Astrocyte (in vitro differentiated cells and primary cell): ENCODE measurements at regions not wholly inside any gene's neighbourhood (a gene's known extent, or its start where the extent isn't known, plus 50 kb on each side); places are given as distances from the start of the nearest gene placed in this dataset.

Experiments used
- DNase-seq: peaks from one replicate; pipeline ENCODE4 v3.0.0-alpha.2; 2010; ENCODE audit warnings: low read depth
- FAIRE-seq: peaks from 2 replicates; lab custom pipeline; 2011; peaks lifted over from hg19 to GRCh38; lab: Jason Lieb, UNC
- H2AFZ ChIP-seq: 2 replicates; pipeline ENCODE4 v1.6.0; 2012; ENCODE audit warnings: low read depth, low read length, inconsistent platforms
- H3K27ac ChIP-seq: 2 replicates; pipeline ENCODE4 v1.5.1; 2011; ENCODE audit warnings: low read depth, low read length, inconsistent platforms
- H3K27me3 ChIP-seq: 2 replicates; pipeline ENCODE4 v1.6.0; 2011; ENCODE audit warnings: low read length, inconsistent platforms; ENCODE audit not compliant: insufficient read depth
- H3K36me3 ChIP-seq: 2 replicates; pipeline ENCODE4 v1.5.1; 2011; ENCODE audit warnings: low read length, inconsistent platforms; ENCODE audit not compliant: insufficient read depth
- H3K4me1 ChIP-seq: 2 replicates; pipeline ENCODE4 v1.5.1; 2011; ENCODE audit warnings: low read length, inconsistent platforms; ENCODE audit not compliant: insufficient read depth
- H3K4me2 ChIP-seq: 2 replicates; pipeline ENCODE4 v1.6.0; 2012; ENCODE audit warnings: low read length, inconsistent platforms
- H3K4me3 ChIP-seq: 2 replicates; pipeline ENCODE4 v1.5.1; 2011; ENCODE audit warnings: low read depth, mild to moderate bottlenecking, low read length, inconsistent platforms; ENCODE audit not compliant: insufficient read depth
- H3K79me2 ChIP-seq: 2 replicates; pipeline ENCODE4 v1.6.0; 2012; ENCODE audit warnings: mild to moderate bottlenecking, low read length, inconsistent platforms; ENCODE audit not compliant: insufficient read depth
- H3K9ac ChIP-seq: 2 replicates; pipeline ENCODE4 v1.6.0; 2012; ENCODE audit warnings: mild to moderate bottlenecking, low read length, inconsistent platforms
- H3K9me3 ChIP-seq: 2 replicates; pipeline ENCODE4 v1.5.1; 2012; ENCODE audit warnings: low read depth, mild to moderate bottlenecking, low read length, inconsistent platforms; ENCODE audit not compliant: insufficient read depth
- H4K20me1 ChIP-seq: 2 replicates; pipeline ENCODE4 v1.6.0; 2012; ENCODE audit warnings: low read length, inconsistent platforms; ENCODE audit not compliant: insufficient read depth
- H3K27ac Mint-ChIP-seq: one replicate; pipeline ENCODE4 v1.8.0; 2021; ENCODE audit warnings: mild to moderate bottlenecking, mixed read lengths; ENCODE audit not compliant: unreplicated experiment
- H3K27me3 Mint-ChIP-seq: one replicate; pipeline ENCODE4 v1.8.0; 2021; ENCODE audit warnings: low read depth, mixed read lengths; ENCODE audit not compliant: unreplicated experiment
- H3K36me3 Mint-ChIP-seq: one replicate; pipeline ENCODE4 v1.8.0; 2021; ENCODE audit warnings: low read depth, mixed read lengths; ENCODE audit not compliant: unreplicated experiment
- H3K4me1 Mint-ChIP-seq: one replicate; pipeline ENCODE4 v1.8.0; 2021; ENCODE audit warnings: low read depth, mixed read lengths; ENCODE audit not compliant: unreplicated experiment
- H3K4me3 Mint-ChIP-seq: one replicate; pipeline ENCODE4 v1.8.0; 2021; ENCODE audit warnings: mild to moderate bottlenecking, moderate library complexity, mixed read lengths; ENCODE audit not compliant: unreplicated experiment
- H3K9me3 Mint-ChIP-seq: one replicate; pipeline ENCODE4 v1.8.0; 2021; ENCODE audit warnings: mild to moderate bottlenecking, mixed read lengths; ENCODE audit not compliant: unreplicated experiment
- EZH2 ChIP-seq: IDR thresholded peaks from 2 replicates; pipeline ENCODE4 v1.6.1; 2012; ENCODE audit warnings: mild to moderate bottlenecking, low read length, inconsistent platforms; ENCODE audit not compliant: insufficient read depth
- TF ChIP-seq, protein P1 (sequence below): IDR thresholded peaks from 2 replicates; pipeline ENCODE4 v1.5.1; 2011; ENCODE audit warnings: low read depth, mild to moderate bottlenecking, inconsistent platforms, low read length, moderate library complexity; ENCODE audit not compliant: insufficient read depth

DNA sequence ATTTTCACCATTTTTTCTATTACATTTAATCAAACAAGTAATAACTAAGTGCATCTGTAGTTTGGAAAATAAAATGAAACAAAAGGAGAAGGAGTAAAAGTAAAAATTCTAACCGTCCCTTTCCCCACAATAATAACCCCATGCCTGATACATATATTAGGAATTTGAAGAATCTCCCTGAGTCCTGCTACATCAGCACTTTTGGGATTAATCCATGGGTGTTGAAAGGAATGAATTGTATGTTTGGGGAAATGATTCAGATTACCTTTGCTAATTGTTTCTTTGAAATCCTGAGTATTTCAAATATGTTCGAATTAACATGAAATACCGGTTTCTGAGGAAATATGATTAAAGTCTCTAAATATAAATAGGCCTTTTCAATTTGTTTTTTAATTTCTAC lies 648.0 kb downstream of the CDY2B start:
- H3K9me3 Mint-ChIP-seq, result no peaks in the 10 kb centered on the region
- no peaks in the 10 kb centered on the region for H3K36me3 Mint-ChIP-seq
- H4K20me1 ChIP-seq, result no peaks in the 10 kb centered on the region
- H3K4me2 ChIP-seq, result no peak overlapping the region
- H3K27me3 Mint-ChIP-seq, result no peaks in the 10 kb centered on the region
- no peaks in the 10 kb centered on the region for H3K27me3 ChIP-seq
- H2AFZ ChIP-seq, result no peak overlapping the region
- H3K4me1 ChIP-seq, result no peaks in the 10 kb centered on the region
- no peak overlapping the region for H3K4me3 Mint-ChIP-seq
- TF ChIP-seq EZH2, result no peak
- TF ChIP-seq, protein P1, sequence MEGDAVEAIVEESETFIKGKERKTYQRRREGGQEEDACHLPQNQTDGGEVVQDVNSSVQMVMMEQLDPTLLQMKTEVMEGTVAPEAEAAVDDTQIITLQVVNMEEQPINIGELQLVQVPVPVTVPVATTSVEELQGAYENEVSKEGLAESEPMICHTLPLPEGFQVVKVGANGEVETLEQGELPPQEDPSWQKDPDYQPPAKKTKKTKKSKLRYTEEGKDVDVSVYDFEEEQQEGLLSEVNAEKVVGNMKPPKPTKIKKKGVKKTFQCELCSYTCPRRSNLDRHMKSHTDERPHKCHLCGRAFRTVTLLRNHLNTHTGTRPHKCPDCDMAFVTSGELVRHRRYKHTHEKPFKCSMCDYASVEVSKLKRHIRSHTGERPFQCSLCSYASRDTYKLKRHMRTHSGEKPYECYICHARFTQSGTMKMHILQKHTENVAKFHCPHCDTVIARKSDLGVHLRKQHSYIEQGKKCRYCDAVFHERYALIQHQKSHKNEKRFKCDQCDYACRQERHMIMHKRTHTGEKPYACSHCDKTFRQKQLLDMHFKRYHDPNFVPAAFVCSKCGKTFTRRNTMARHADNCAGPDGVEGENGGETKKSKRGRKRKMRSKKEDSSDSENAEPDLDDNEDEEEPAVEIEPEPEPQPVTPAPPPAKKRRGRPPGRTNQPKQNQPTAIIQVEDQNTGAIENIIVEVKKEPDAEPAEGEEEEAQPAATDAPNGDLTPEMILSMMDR, result no peak
- H3K79me2 ChIP-seq, result no peaks in the 10 kb centered on the region
- no peak overlapping the region for H3K27ac Mint-ChIP-seq
- FAIRE-seq, result no peak
- H3K4me3 ChIP-seq, result no peak overlapping the region
- H3K27ac ChIP-seq, result no peak overlapping the region
- peaks cover 18% of the 10 kb centered on the region for H3K4me1 Mint-ChIP-seq
- H3K9ac ChIP-seq, result no peak overlapping the region
- no peaks in the 10 kb centered on the region for H3K36me3 ChIP-seq
- H3K9me3 ChIP-seq, result no peaks in the 10 kb centered on the region
- DNase-seq, result no peak

DNA sequence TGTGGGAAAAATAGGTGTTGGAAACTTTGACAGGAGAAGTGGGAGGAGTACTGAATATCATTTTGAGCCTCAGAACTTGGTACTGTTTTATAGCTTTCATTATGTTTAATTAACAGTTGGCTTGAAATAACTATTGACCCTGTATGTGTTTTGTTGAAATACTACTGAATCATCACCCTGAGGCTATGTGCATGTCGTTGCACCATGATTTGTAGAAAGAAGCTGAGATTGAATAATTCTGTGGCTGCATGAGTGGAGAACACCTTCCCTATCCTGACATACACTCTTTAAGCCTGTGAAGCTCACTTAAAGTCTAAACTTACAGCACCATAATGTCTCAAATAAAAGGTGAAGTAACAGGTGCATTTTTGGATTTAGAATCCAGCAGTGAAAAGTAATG lies 656.5 kb downstream of the CDY2B start:
- Histone ChIP-seq H3K79me2 (no peaks in the 10 kb centered on the region), H3K27ac (no peak overlapping the region), H3K36me3 (no peaks in the 10 kb centered on the region), H3K9ac (no peak overlapping the region), H3K4me3 (no peak overlapping the region), H3K27me3 (no peaks in the 10 kb centered on the region), H4K20me1 (no peaks in the 10 kb centered on the region), H3K4me2 (no peak overlapping the region), H2AFZ (no peak overlapping the region), H3K4me1 (no peaks in the 10 kb centered on the region), H3K9me3 (no peaks in the 10 kb centered on the region)
- DNase-seq (no peak), FAIRE-seq (no peak)
- H3K4me1 Mint-ChIP-seq, result no peaks in the 10 kb centered on the region
- H3K27me3 Mint-ChIP-seq, result no peaks in the 10 kb centered on the region
- H3K9me3 Mint-ChIP-seq, result no peaks in the 10 kb centered on the region
- no peak for TF ChIP-seq EZH2
- TF ChIP-seq, protein P1, result no peak
- no peak overlapping the region for H3K4me3 Mint-ChIP-seq
- no peaks in the 10 kb centered on the region for H3K36me3 Mint-ChIP-seq
- H3K27ac Mint-ChIP-seq, result no peak overlapping the region

DNA sequence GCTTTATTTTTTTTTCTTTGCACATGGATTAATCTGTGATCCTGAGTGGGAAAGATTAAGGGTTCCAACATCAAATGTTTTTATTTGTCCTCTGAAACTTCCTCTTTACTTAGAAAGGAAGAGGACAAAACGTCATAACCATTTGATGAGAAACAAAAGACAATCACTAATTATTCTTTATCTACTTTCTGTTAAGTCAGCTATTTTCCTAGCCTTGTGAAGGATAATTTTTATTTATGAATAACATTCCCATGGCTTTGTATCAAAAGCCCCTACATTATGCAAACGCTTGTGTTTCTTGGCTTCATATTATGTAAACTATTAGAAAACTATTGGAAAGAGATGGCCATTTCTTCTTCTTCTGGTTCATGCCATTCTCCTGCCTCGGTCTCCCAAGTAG lies 677.6 kb downstream of the CDY2B start:
- Mint-ChIP-seq H3K27me3 (no peaks in the 10 kb centered on the region), H3K4me3 (no peak overlapping the region), H3K4me1 (no peaks in the 10 kb centered on the region), H3K27ac (no peak overlapping the region), H3K9me3 (no peaks in the 10 kb centered on the region), H3K36me3 (no peaks in the 10 kb centered on the region)
- H3K9ac ChIP-seq, result no peak overlapping the region
- no peak for TF ChIP-seq EZH2
- TF ChIP-seq, protein P1, result no peak
- no peaks in the 10 kb centered on the region for H3K27me3 ChIP-seq
- H3K79me2 ChIP-seq, result no peaks in the 10 kb centered on the region
- H3K4me3 ChIP-seq, result no peak overlapping the region
- H3K36me3 ChIP-seq, result no peaks in the 10 kb centered on the region
- H4K20me1 ChIP-seq, result no peaks in the 10 kb centered on the region
- H3K27ac ChIP-seq, result no peak overlapping the region
- no peak for FAIRE-seq
- no peaks in the 10 kb centered on the region for H3K4me1 ChIP-seq
- H2AFZ ChIP-seq, result no peak overlapping the region
- no peak overlapping the region for H3K4me2 ChIP-seq
- H3K9me3 ChIP-seq, result no peaks in the 10 kb centered on the region
- no peak for DNase-seq
